HCT116 (cell line): ENCODE measurements at regions not wholly inside any gene's neighbourhood (a gene's known extent, or its start where the extent isn't known, plus 50 kb on each side); places are given as distances from the start of the nearest gene placed in this dataset.

Experiments used
- ATAC-seq: fragments of 200-7000 bp; cut with Tn5 transposase; 2 replicates; pipeline ENCODE4 v1.9.1; 2020; ENCODE audit warnings: mild to moderate bottlenecking, moderate library complexity
- BruUV-seq: library from RNA; stranded (reverse); fragments of 400-500 nt; replicated peaks from 2 replicates; lab custom pipeline; 2021; lab: Mats Ljungman, UMichigan
- CTCF ChIA-PET: fragments of 300-600 bp; sonication (Branson Sonifier 250); formaldehyde crosslinking; loops from one replicate; lab custom pipeline; 2021; ENCODE audit warnings: antibody characterized with exemption; lab: Charles Lee
- POLR2A ChIA-PET: fragments of 300-600, 350-600 bp; sonication (Branson Sonifier 250); formaldehyde crosslinking; loops from one replicate; lab custom pipeline; 2021; ENCODE audit warnings: antibody characterized with exemption; lab: Charles Lee
- RAD21 ChIA-PET, 2 experiments: fragments of 300-600 bp; sonication (Branson Sonifier 250); formaldehyde crosslinking; loops; one replicate each; lab custom pipeline; 2023; ENCODE audit warnings: low total read pairs in 2 of 2; ENCODE audit not compliant: uncharacterized antibody in 2 of 2, unreplicated experiment in 2 of 2, low non-redundant PET in 1 of 2; lab: Charles Lee
- DNase-seq: peaks from one replicate; pipeline ENCODE4 v3.0.0-alpha.2; 2010; ENCODE audit warnings: low read depth, low spot score
- H2AFZ ChIP-seq: fragments of 200-600 bp; shearing (Covaris generic), sonication (generic); 2 replicates; pipeline ENCODE4 v1.6.1; 2017; ENCODE audit warnings: low read depth, mixed run types, mixed read lengths, antibody characterized with exemption, low read length; ENCODE audit not compliant: poor library complexity, severe bottlenecking
- H3K27ac ChIP-seq: 2 replicates; pipeline ENCODE4 v1.5.1; 2012; ENCODE audit warnings: low read depth, low read length
- H3K27me3 ChIP-seq: fragments of 200-600 bp; sonication (generic); 2 replicates; pipeline ENCODE4 v1.6.1; 2016; ENCODE audit warnings: mixed run types, low read length, mixed read lengths; ENCODE audit not compliant: insufficient read depth
- H3K36me3 ChIP-seq, 2 experiments: fragments of 200-500 bp in 1 of 2; fragments of 200-600 bp in 1 of 2; sonication (Bioruptor generic) in 1 of 2; sonication (generic) in 1 of 2; 2 replicates each; pipeline versions ENCODE4 v1.5.1 to v1.6.1; 2014 to 2016; ENCODE audit warnings: low read length in 2 of 2, inconsistent platforms in 1 of 2, mixed read lengths in 1 of 2, mixed run types in 1 of 2; ENCODE audit not compliant: insufficient read depth in 2 of 2, control insufficient read depth in 1 of 2
- H3K4me1 ChIP-seq, 2 experiments: fragments of 200-600 bp in 1 of 2; sonication (generic) in 1 of 2; 2 replicates each; pipeline versions ENCODE4 v1.5.1 to v1.6.1; 2012 to 2017; ENCODE audit warnings: low read length in 2 of 2, inconsistent platforms in 1 of 2, mild to moderate bottlenecking in 1 of 2, mixed read lengths in 1 of 2, mixed run types in 1 of 2, moderate library complexity in 1 of 2; ENCODE audit not compliant: insufficient read depth in 2 of 2, control insufficient read depth in 1 of 2
- H3K4me2 ChIP-seq: fragments of 200-600 bp; sonication (generic); 2 replicates; pipeline ENCODE4 v1.6.1; 2017; ENCODE audit warnings: mixed run types, low read length, mixed read lengths
- H3K4me3 ChIP-seq, 2 experiments: fragments of 200-600 bp in 1 of 2; sonication (generic) in 1 of 2; replicated peaks in 1 of 2; 2 replicates each; pipeline ENCODE4 v1.5.1; 2011 to 2016; ENCODE audit warnings: low read length in 2 of 2, control low read depth in 1 of 2, low read depth in 1 of 2, mild to moderate bottlenecking in 1 of 2, mixed read lengths in 1 of 2, mixed run types in 1 of 2
- H3K79me2 ChIP-seq: fragments of 200-600 bp; sonication (generic); 2 replicates; pipeline ENCODE4 v1.6.1; 2017; ENCODE audit warnings: mild to moderate bottlenecking, mixed run types, low read length, moderate library complexity, mixed read lengths; ENCODE audit not compliant: insufficient read depth
- H3K9ac ChIP-seq: fragments of 200-600 bp; sonication (generic); 2 replicates; pipeline ENCODE4 v1.6.1; 2016; ENCODE audit warnings: low read length, mixed read lengths
- H3K9me2 ChIP-seq: fragments of 200-600 bp; sonication (generic), shearing (Covaris generic); 2 replicates; pipeline ENCODE4 v1.6.1; 2017; ENCODE audit warnings: mixed run types, mild to moderate bottlenecking, moderate library complexity; ENCODE audit not compliant: insufficient read depth
- H3K9me3 ChIP-seq, 2 experiments: fragments of 200-500 bp in 1 of 2; fragments of 200-600 bp in 1 of 2; sonication (Bioruptor generic) in 1 of 2; sonication (generic) in 1 of 2; 2 replicates each; pipeline ENCODE4 v1.6.1; 2014 to 2017; ENCODE audit warnings: low read length in 2 of 2, mixed read lengths in 2 of 2, inconsistent platforms in 1 of 2, low read depth in 1 of 2, mild to moderate bottlenecking in 1 of 2, mixed run types in 1 of 2, moderate library complexity in 1 of 2; ENCODE audit not compliant: control insufficient read depth in 1 of 2, insufficient read depth in 1 of 2
- H4K20me1 ChIP-seq: fragments of 200-600 bp; sonication (generic), shearing (Covaris generic); 2 replicates; pipeline ENCODE4 v1.6.1; 2017; ENCODE audit warnings: mixed run types, mild to moderate bottlenecking, moderate library complexity; ENCODE audit not compliant: insufficient read depth
- ATF3 ChIP-seq: IDR thresholded peaks from 2 replicates; pipeline ENCODE4 v1.6.1; 2012
- CEBPB ChIP-seq: IDR thresholded peaks from 2 replicates; pipeline ENCODE4 v1.6.1; 2012; ENCODE audit warnings: low read depth
- CTCF ChIP-seq, 3 experiments: fragments of 200-600 bp in 1 of 3; sonication (generic) in 1 of 3; IDR thresholded peaks in 2 of 3; conservative IDR thresholded peaks in 1 of 3; 2 replicates each; pipeline ENCODE4 v1.5.1; 2012 to 2017; ENCODE audit warnings: low read depth in 2 of 3, low read length in 2 of 3, antibody characterized with exemption in 1 of 3, borderline replicate concordance in 1 of 3, control low read depth in 1 of 3, mild to moderate bottlenecking in 1 of 3, mixed read lengths in 1 of 3, mixed run types in 1 of 3, moderate library complexity in 1 of 3; ENCODE audit not compliant: insufficient read depth in 1 of 3
- ELF1 ChIP-seq: IDR thresholded peaks from 2 replicates; pipeline ENCODE4 v1.6.1; 2012; ENCODE audit warnings: low read depth, borderline replicate concordance
- EZH2 ChIP-seq: fragments of 200-600 bp; sonication (generic); IDR thresholded peaks from 2 replicates; pipeline ENCODE4 v1.6.1; 2017; ENCODE audit warnings: antibody characterized with exemption, mixed run types
- EZH2phosphoT487 ChIP-seq: fragments of 200-600 bp; IDR thresholded peaks from 2 replicates; pipeline ENCODE4 v1.6.1; 2018; ENCODE audit warnings: antibody characterized with exemption, borderline replicate concordance
- FOSL1 ChIP-seq: IDR thresholded peaks from 2 replicates; pipeline ENCODE4 v1.6.1; 2012; ENCODE audit warnings: low read depth
- JUND ChIP-seq: IDR thresholded peaks from 2 replicates; pipeline ENCODE4 v1.6.1; 2012
- MAX ChIP-seq: IDR thresholded peaks from 2 replicates; pipeline ENCODE4 v1.6.1; 2012
- POLR2AphosphoS5 ChIP-seq: IDR thresholded peaks from 2 replicates; pipeline ENCODE4 v1.6.1; 2011; ENCODE audit warnings: mild to moderate bottlenecking, low read depth, low read length, moderate library complexity
- RAD21 ChIP-seq: IDR thresholded peaks from 2 replicates; pipeline ENCODE4 v1.6.1; 2012; ENCODE audit warnings: low read depth, mild to moderate bottlenecking
- SIN3A ChIP-seq: IDR thresholded peaks from 2 replicates; pipeline ENCODE4 v1.6.1; 2012; ENCODE audit warnings: low read depth
- SP1 ChIP-seq: IDR thresholded peaks from 2 replicates; pipeline ENCODE4 v1.6.1; 2012; ENCODE audit warnings: low read depth
- SRF ChIP-seq: IDR thresholded peaks from 2 replicates; pipeline ENCODE4 v1.6.1; 2012; ENCODE audit warnings: low read depth
- TCF7L2 ChIP-seq: IDR thresholded peaks from 2 replicates; pipeline ENCODE4 v1.7.0; 2011; ENCODE audit warnings: borderline replicate concordance, inconsistent platforms; ENCODE audit not compliant: insufficient read depth, insufficient read length; ENCODE audit errors: extremely low read depth
- ZBTB33 ChIP-seq: IDR thresholded peaks from 2 replicates; pipeline ENCODE4 v1.6.1; 2011; ENCODE audit warnings: mild to moderate bottlenecking, low read length, moderate library complexity; ENCODE audit not compliant: insufficient replicate concordance; ENCODE audit errors: extremely low read depth
- ZFX ChIP-seq: fragments of 450-650 bp; IDR thresholded peaks from 2 replicates; pipeline ENCODE4 v1.6.1; 2017
- intact Hi-C: fragments of 100-400 bp; cut with micrococcal nuclease; formaldehyde crosslinking; loops from 2 replicates; pipeline ENCODE4 v1.10.0; 2022

- ATAC-seq (no peak), DNase-seq (no peak)
- RAD21 ChIA-PET = no interaction called here
- H3K4me2 ChIP-seq = no peak overlapping the region
- CTCF ChIA-PET = no interaction called here
- H3K36me3 ChIP-seq = no peaks in the 10 kb centered on the region
- BruUV-seq = no TSS peak
- no peaks in the 10 kb centered on the region for H4K20me1 ChIP-seq
- TF ChIP-seq MAX (no peak), TCF7L2 (peak; percentile 34)
- H2AFZ ChIP-seq = no peak overlapping the region
- no peaks in the 10 kb centered on the region for H3K9me3 ChIP-seq
- intact Hi-C loops = no loop called here
- H3K27ac ChIP-seq = no peak overlapping the region
- POLR2A ChIA-PET = no interaction called here
- no peaks in the 10 kb centered on the region for H3K9me2 ChIP-seq
- no peak overlapping the region for H3K9ac ChIP-seq
- no peaks in the 10 kb centered on the region for H3K4me1 ChIP-seq
- no peak overlapping the region for H3K4me3 ChIP-seq
- no peaks in the 10 kb centered on the region for H3K79me2 ChIP-seq
- H3K27me3 ChIP-seq = no peaks in the 10 kb centered on the region
Observed at GRCh38 chr18:39871961-39872360, 2083.1 kb upstream of the PIK3C3 start.

GRCh38 chr18:39870591-39870990 lies 2084.4 kb upstream of the PIK3C3 start:
- DNase-seq (no peak), ATAC-seq (no peak)
- ChIA-PET CTCF (no interaction called here), POLR2A (no interaction called here), RAD21 (no interaction called here)
- Histone ChIP-seq H3K36me3 (no peaks in the 10 kb centered on the region), H3K9ac (no peak overlapping the region), H3K27me3 (no peaks in the 10 kb centered on the region), H2AFZ (no peak overlapping the region), H3K4me2 (no peak overlapping the region), H3K27ac (no peak overlapping the region), H3K4me3 (no peak overlapping the region), H3K79me2 (no peaks in the 10 kb centered on the region), H3K4me1 (no peaks in the 10 kb centered on the region), H3K9me3 (no peaks in the 10 kb centered on the region), H3K9me2 (no peaks in the 10 kb centered on the region), H4K20me1 (no peaks in the 10 kb centered on the region)
- intact Hi-C loops = no loop called here
- no TSS peak for BruUV-seq
- no peak for TF ChIP-seq JUND
- TF ChIP-seq ELF1 = no peak
- no peak for TF ChIP-seq POLR2AphosphoS5
- TF ChIP-seq TCF7L2 = no peak
- TF ChIP-seq CTCF (IDR thresholded peaks at IDR 0.05 in 2 of 3, conservative IDR thresholded peaks at IDR 0.05 in 1 of 3; ENCODE audit: borderline replicate concordance in 1 of 3, insufficient read depth in 1 of 3, low read depth in 2 of 3, low read length in 2 of 3) = no peak
- TF ChIP-seq SP1 = no peak
- no peak for TF ChIP-seq MAX
- no peak for TF ChIP-seq SIN3A
- no peak for TF ChIP-seq RAD21
- TF ChIP-seq FOSL1 = no peak
- no peak for TF ChIP-seq ZBTB33
- no peak for TF ChIP-seq ATF3
- TF ChIP-seq CEBPB = no peak
- no peak for TF ChIP-seq EZH2phosphoT487
- no peak for TF ChIP-seq SRF
- no peak for TF ChIP-seq EZH2
- TF ChIP-seq ZFX = no peak
